Stimulated activated CD8-positive, alpha-beta memory T cell treated with anti-CD3 and anti-CD28 coated beads, Interleukin-2, amount 100 ng/mL, for 1 hour (primary cell): ENCODE measurements at regions not wholly inside any gene's neighbourhood (a gene's known extent, or its start where the extent isn't known, plus 50 kb on each side); places are given as distances from the start of the nearest gene placed in this dataset.

Experiments used
- DNase-seq, 2 donors: peaks; one replicate each; pipeline ENCODE4 v3.0.0-alpha.2; 2020; ENCODE audit warnings: low read depth in 2 of 2

- DNase-seq, result no peak
Observed at GRCh38 chr2:56613920-56614319, 430.1 kb downstream of the CCDC85A start.

- DNase-seq, result no peak
Observed at GRCh38 chr2:56615760-56616159, 432.0 kb downstream of the CCDC85A start.

GRCh38 chr2:56624181-56624580 is 440.4 kb downstream of the CCDC85A start:
- no peak for DNase-seq

- no peak for DNase-seq
Observed at GRCh38 chr2:56626927-56627326, 443.1 kb downstream of the CCDC85A start.

GRCh38 chr2:56630286-56630685 is 446.5 kb downstream of the CCDC85A start:
- DNase-seq, result no peak

GRCh38 chr2:56647997-56648396 is 464.2 kb downstream of the CCDC85A start:
- DNase-seq, result no peak

- no peak for DNase-seq
Observed at GRCh38 chr2:56648802-56649201, 465.0 kb downstream of the CCDC85A start.

GRCh38 chr2:56654936-56655335 is 471.1 kb downstream of the CCDC85A start:
- no peak for DNase-seq

GRCh38 chr2:56656826-56657225 is 473.0 kb downstream of the CCDC85A start:
- DNase-seq, result no peak

GRCh38 chr2:56666777-56667176 is 483.0 kb downstream of the CCDC85A start:
- no peak for DNase-seq

- no peak for DNase-seq
Observed at GRCh38 chr2:56671973-56672569, 488.3 kb downstream of the CCDC85A start.

GRCh38 chr2:56674084-56674483 is 490.3 kb downstream of the CCDC85A start:
- DNase-seq, result no peak

GRCh38 chr2:56676966-56677365 is 493.2 kb downstream of the CCDC85A start:
- DNase-seq, result no peak

- no peak for DNase-seq
Observed at GRCh38 chr2:56680971-56681631, 497.3 kb downstream of the CCDC85A start.

GRCh38 chr2:56681659-56682396 is 498.0 kb downstream of the CCDC85A start:
- DNase-seq, result no peak

- DNase-seq, result no peak
Observed at GRCh38 chr2:56682397-56682760, 498.6 kb downstream of the CCDC85A start.

GRCh38 chr2:56684327-56684726 is 500.5 kb downstream of the CCDC85A start:
- DNase-seq, result no peak

GRCh38 chr2:56685205-56685604 is 501.4 kb downstream of the CCDC85A start:
- DNase-seq, result no peak

GRCh38 chr2:56687169-56687568 is 503.4 kb downstream of the CCDC85A start:
- DNase-seq, result no peak

GRCh38 chr2:56688661-56689060 is 504.9 kb downstream of the CCDC85A start:
- no peak for DNase-seq

GRCh38 chr2:56693501-56693900 is 509.7 kb downstream of the CCDC85A start:
- no peak for DNase-seq

- no peak for DNase-seq
Observed at GRCh38 chr2:56703001-56703400, 519.2 kb downstream of the CCDC85A start.

GRCh38 chr2:56705713-56706112 is 521.9 kb downstream of the CCDC85A start:
- no peak for DNase-seq
